K562 (cell line): ENCODE measurements at regions not wholly inside any gene's neighbourhood (a gene's known extent, or its start where the extent isn't known, plus 50 kb on each side); places are given as distances from the start of the nearest gene placed in this dataset.

Experiments
- ATAC-seq: fragments of 200-7000 bp; cut with Tn5 transposase; 3 replicates; pipeline ENCODE4 v1.9.1; 2020; ENCODE audit warnings: moderate library complexity
- BruUV-seq: library from RNA; stranded (reverse); fragments of 400-500 nt; replicated peaks from 2 replicates; lab custom pipeline; 2021; lab: Mats Ljungman, UMichigan
- CTCF ChIA-PET: fragments of 300-600 bp; formaldehyde crosslinking; extraction: SDS; loops from one replicate; lab custom pipeline; 2021; ENCODE audit warnings: low intra/inter-chr PET ratio; lab: Yijun Ruan, JAX
- POLR2A ChIA-PET: fragments of 300-600, 350-650 bp; sonication (Branson Sonifier 250); formaldehyde crosslinking; extraction: SDS; loops from one replicate; lab custom pipeline; 2021; ENCODE audit warnings: antibody characterized with exemption, inconsistent platforms; lab: Yijun Ruan, JAX
- DNase-seq, 4 experiments: peaks; one replicate each; pipeline versions ENCODE4 v3.0.0 to v3.0.0-alpha.2; 2011 to 2018; ENCODE audit warnings: low spot score in 3 of 4, mixed read lengths in 3 of 4; ENCODE audit errors: extremely low read depth in 1 of 4
- FAIRE-seq: peaks from 2 replicates; lab custom pipeline; 2011; peaks lifted over from hg19 to GRCh38; lab: Jason Lieb, UNC
- H2AFZ ChIP-seq: 2 replicates; pipeline ENCODE4 v1.6.0; 2011; ENCODE audit warnings: low read depth, low read length, control low read depth, inconsistent platforms
- H3K27ac ChIP-seq: fragments of 200-600 bp; 3 replicates; pipeline ENCODE4 v1.8.0; 2011; ENCODE audit warnings: low read depth, mild to moderate bottlenecking, control low read depth, inconsistent platforms, low read length, moderate library complexity, mixed read lengths; ENCODE audit errors: extremely low read depth
- H3K27me3 ChIP-seq, 2 experiments: fragments of 300-600 bp in 1 of 2; 2 replicates in 1 of 2; 3 replicates in 1 of 2; pipeline versions ENCODE4 v1.6.0 to v1.8.0; 2011; ENCODE audit warnings: inconsistent platforms in 2 of 2, low read length in 2 of 2, mild to moderate bottlenecking in 1 of 2, mixed read lengths in 1 of 2, moderate library complexity in 1 of 2; ENCODE audit not compliant: control insufficient read depth in 2 of 2, insufficient read depth in 2 of 2
- H3K36me3 ChIP-seq: fragments of 300-600 bp; 3 replicates; pipeline ENCODE4 v1.8.0; 2011; ENCODE audit warnings: mild to moderate bottlenecking, low read length, inconsistent platforms; ENCODE audit not compliant: control insufficient read depth, insufficient read depth
- H3K4me1 ChIP-seq, 2 experiments: fragments of 200-600 bp in 1 of 2; replicated peaks in 1 of 2; 2 replicates in 1 of 2; 3 replicates in 1 of 2; pipeline versions ENCODE4 v1.5.1 to v1.8.0; 2011; ENCODE audit warnings: inconsistent platforms in 2 of 2, low read length in 2 of 2, mild to moderate bottlenecking in 1 of 2, mixed read lengths in 1 of 2, moderate library complexity in 1 of 2; ENCODE audit not compliant: control insufficient read depth in 2 of 2, insufficient read depth in 2 of 2
- H3K4me2 ChIP-seq: 2 replicates; pipeline ENCODE4 v1.6.1; 2011; ENCODE audit warnings: low read length, control low read depth, inconsistent platforms, mixed read lengths; ENCODE audit not compliant: insufficient read depth
- H3K4me3 ChIP-seq: fragments of 200-600 bp; sonication (generic), shearing (Covaris generic); 2 replicates; pipeline ENCODE4 v1.5.1; 2016; ENCODE audit warnings: control low read depth, inconsistent platforms
- H3K79me2 ChIP-seq: fragments of 200-600 bp; 3 replicates; pipeline ENCODE4 v1.8.0; 2011; ENCODE audit warnings: low read length, inconsistent platforms; ENCODE audit not compliant: control insufficient read depth, insufficient read depth
- H3K9ac ChIP-seq, 2 experiments: 2 replicates each; pipeline versions ENCODE4 v1.6.0 to v1.6.1; 2011; ENCODE audit warnings: low read depth in 2 of 2, low read length in 2 of 2, control low read depth in 1 of 2, inconsistent platforms in 1 of 2, mild to moderate bottlenecking in 1 of 2, mixed read lengths in 1 of 2; ENCODE audit not compliant: insufficient read depth in 1 of 2
- H3K9me1 ChIP-seq: one replicate; pipeline ENCODE4 v1.6.0; 2011; ENCODE audit warnings: inconsistent platforms, mild to moderate bottlenecking, low read length, moderate library complexity; ENCODE audit not compliant: control insufficient read depth, insufficient read depth
- H3K9me3 ChIP-seq: replicated peaks from 2 replicates; pipeline ENCODE4 v1.5.1; 2011; ENCODE audit warnings: low read depth, low read length, inconsistent platforms; ENCODE audit not compliant: control insufficient read depth, insufficient read depth
- H4K20me1 ChIP-seq: replicated peaks from 2 replicates; pipeline ENCODE4 v1.6.1; 2011; ENCODE audit warnings: low read length, inconsistent platforms, mixed read lengths; ENCODE audit not compliant: control insufficient read depth, insufficient read depth
- BMI1 ChIP-seq: fragments of 150-350 bp; IDR thresholded peaks from 2 replicates; pipeline ENCODE4 v1.6.1; 2014; ENCODE audit warnings: low read length
- BRD9 ChIP-seq: fragments of 450-650 bp; IDR thresholded peaks from 2 replicates; pipeline ENCODE4 v1.6.1; 2018; ENCODE audit warnings: low read depth; ENCODE audit not compliant: partially characterized antibody
- COPS2 ChIP-seq: fragments of 450-650 bp; conservative IDR thresholded peaks from 2 replicates; pipeline ENCODE4 v1.6.1; 2016; ENCODE audit warnings: mild to moderate bottlenecking, moderate library complexity
- GTF2B ChIP-seq: IDR thresholded peaks from 2 replicates; pipeline ENCODE4 v1.6.1; 2011; ENCODE audit not compliant: insufficient read length; ENCODE audit errors: extremely low read depth
- HCFC1 ChIP-seq: IDR thresholded peaks from 2 replicates; pipeline ENCODE4 v1.6.1; 2012; ENCODE audit warnings: low read depth, low read length, improper control_type of control experiment
- IRF1 ChIP-seq: sonication (generic); formaldehyde crosslinking; IDR thresholded peaks from 2 replicates; pipeline ENCODE4 v1.8.0; 2022; ENCODE audit warnings: missing genetic modification reagents, mild to moderate bottlenecking, borderline replicate concordance
- KAT7 ChIP-seq: sonication (generic); formaldehyde crosslinking; IDR thresholded peaks from 2 replicates; pipeline ENCODE4 v1.8.0; 2022; ENCODE audit warnings: missing genetic modification reagents, mild to moderate bottlenecking, borderline replicate concordance
- KDM2B ChIP-seq: fragments of 250-450 bp; sonication (Bioruptor Pico); IDR thresholded peaks from 2 replicates; pipeline ENCODE4 v1.8.0; 2021; ENCODE audit warnings: mild to moderate bottlenecking, moderate library complexity
- MTF1 ChIP-seq: fragments of 250-450 bp; sonication (Bioruptor Pico); IDR thresholded peaks from 2 replicates; pipeline ENCODE4 v1.9.0; 2021; ENCODE audit warnings: moderate library complexity, mild to moderate bottlenecking, inconsistent platforms, borderline replicate concordance
- NEUROD1 ChIP-seq: fragments of 150-350 bp; IDR thresholded peaks from 2 replicates; pipeline ENCODE4 v1.6.1; 2014; ENCODE audit warnings: borderline replicate concordance, low read length, low read depth; ENCODE audit not compliant: partially characterized antibody
- PREB ChIP-seq: sonication (generic); formaldehyde crosslinking; IDR thresholded peaks from 2 replicates; pipeline ENCODE4 v1.8.1; 2023; ENCODE audit warnings: mild to moderate bottlenecking, missing genetic modification reagents
- RFX1 ChIP-seq: fragments of 450-650 bp; IDR thresholded peaks from 2 replicates; pipeline ENCODE4 v1.6.1; 2016; ENCODE audit warnings: mild to moderate bottlenecking, moderate library complexity
- SMARCC2 ChIP-seq: fragments of 450-650 bp; IDR thresholded peaks from 2 replicates; pipeline ENCODE4 v1.6.1; 2017; ENCODE audit warnings: antibody characterized with exemption, moderate library complexity, mild to moderate bottlenecking, low read depth
- SNRNP70 ChIP-seq: fragments of 200-400 bp; formaldehyde crosslinking; optimal IDR thresholded peaks from 2 replicates; pipeline ENCODE3; 2017; ENCODE audit warnings: low read depth, low read length
- ZNF3 ChIP-seq: fragments of 250-450 bp; sonication (Bioruptor Pico); IDR thresholded peaks from 2 replicates; pipeline ENCODE4 v1.5.0; 2021; ENCODE audit warnings: mild to moderate bottlenecking, moderate library complexity
- ZNF507 ChIP-seq: conservative IDR thresholded peaks from 2 replicates; pipeline ENCODE4 v1.6.1; 2017; ENCODE audit warnings: missing genetic modification characterization, missing compliant biosample characterization
- ZNF780A ChIP-seq: fragments of 250-450 bp; sonication (Bioruptor Pico); IDR thresholded peaks from 2 replicates; pipeline ENCODE4 v1.5.0; 2021; ENCODE audit warnings: mild to moderate bottlenecking
- WGBS: fragments of 100-300 bp; shearing (Covaris generic); methylation state at CpG from one replicate; pipeline ENCODE4 v1.1.6; 2016; ENCODE audit warnings: low coverage, mixed read lengths; ENCODE audit not compliant: insufficient coverage; ENCODE audit errors: missing lambda C conversion rate; 5-methylcytosine and 5-hydroxymethylcytosine counted together
- in situ Hi-C: fragments of 300-500 bp; cut with MboI; formaldehyde crosslinking; loops from 4 replicates; pipeline ENCODE4 v1.15.0; 2018; ENCODE audit warnings: inconsistent platforms, mixed read lengths
- intact Hi-C: fragments of 100-400 bp; cut with micrococcal nuclease; formaldehyde crosslinking; loops from 2 replicates; pipeline ENCODE4 v1.14.2; 2022

- Histone ChIP-seq H3K79me2 (no peaks in the 10 kb centered on the region), H3K36me3 (no peaks in the 10 kb centered on the region), H3K4me2 (no peak overlapping the region), H2AFZ (no peak overlapping the region), H3K27ac (no peak overlapping the region), H3K9ac (no peak overlapping the region), H3K27me3 (no peaks in the 10 kb centered on the region), H3K4me1 (no peaks in the 10 kb centered on the region; a peak in 1 of 5 replicates), H3K9me1 (no peaks in the 10 kb centered on the region), H3K4me3 (no peak overlapping the region), H4K20me1 (no peaks in the 10 kb centered on the region), H3K9me3 (no peaks in the 10 kb centered on the region)
- CTCF ChIA-PET: no interaction called here
- intact Hi-C loops (no loop called here), in situ Hi-C loops (no loop called here)
- FAIRE-seq (no peak), DNase-seq (no peak), ATAC-seq (no peak)
- no TSS peak for BruUV-seq
- POLR2A ChIA-PET: no interaction called here
- WGBS: 83% methylated on average over 4 of the region's 4 CpGs
- no peak for TF ChIP-seq ZNF780A (CRISPR knock-in tag)
- TF ChIP-seq KAT7 (CRISPR knock-in tag): no peak
- TF ChIP-seq HCFC1: no peak
- TF ChIP-seq COPS2: no peak
- no peak for TF ChIP-seq MTF1 (CRISPR knock-in tag)
- no peak for TF ChIP-seq NEUROD1
- no peak for TF ChIP-seq BMI1
- no peak for TF ChIP-seq BRD9
- TF ChIP-seq ZNF3 (CRISPR knock-in tag): no peak
- no peak for TF ChIP-seq SMARCC2
- no peak for TF ChIP-seq GTF2B
- no peak for TF ChIP-seq ZNF507 (tag)
- TF ChIP-seq PREB: no peak
- TF ChIP-seq SNRNP70: no peak
- no peak for TF ChIP-seq KDM2B (CRISPR knock-in tag)
- no peak for TF ChIP-seq RFX1
- no peak for TF ChIP-seq IRF1 (CRISPR knock-in tag)
These were observed 249.4 kb upstream of the TRIB2 start for GRCh38 chr2:12467303-12467702.
